ENCODE measurements at regions not wholly inside any gene's neighbourhood (a gene's known extent, or its start where the extent isn't known, plus 50 kb on each side); places are given as distances from the start of the nearest gene placed in this dataset.

DNA sequence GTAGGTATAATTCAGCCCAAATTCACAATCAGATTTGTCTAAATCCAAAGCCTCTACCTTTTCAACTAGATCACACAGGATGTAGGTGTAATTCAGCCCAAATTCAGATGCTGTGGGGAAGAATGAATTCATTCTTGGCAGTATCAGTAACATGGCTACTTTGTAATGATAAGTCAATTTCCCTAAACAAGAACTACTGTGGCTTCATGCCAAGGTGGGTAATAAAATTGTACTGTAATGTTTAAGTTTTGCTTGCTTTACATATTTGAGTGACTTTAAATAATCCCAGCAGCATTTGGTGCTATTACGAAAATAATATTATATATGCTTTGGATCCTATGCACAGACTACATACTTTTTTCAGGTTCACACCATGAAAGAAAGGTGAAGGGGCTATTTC lies 239.1 kb downstream of the HDGFL1 start:
- DNase-seq (ENCODE audit: low read depth in 1 of 2, low spot score in 2 of 2) = no peak

DNA sequence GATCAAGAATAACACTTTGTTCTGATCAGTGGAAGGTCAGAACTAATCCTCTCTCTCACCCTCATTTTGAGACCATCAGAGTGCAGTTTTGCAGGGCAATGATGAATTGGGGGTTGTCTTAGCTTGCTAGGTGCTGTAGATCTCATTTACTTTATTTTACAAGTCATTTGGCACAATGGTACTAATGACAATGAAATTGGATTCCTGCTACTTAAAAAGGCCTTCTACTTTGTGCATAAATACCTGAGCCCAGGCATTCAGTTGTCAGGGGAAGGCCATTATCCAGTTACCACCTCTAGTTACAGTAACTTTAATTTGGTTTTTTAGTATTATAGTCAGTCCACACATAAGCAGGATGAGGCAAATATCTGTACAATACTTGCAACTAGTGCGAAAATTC lies 240.0 kb downstream of the HDGFL1 start:
- Histone ChIP-seq H3K27me3 (replicated peaks) (no peaks in the 10 kb centered on the region; the same call in 1 of the 2 replicates), H3K9me3 (replicated peaks) (no peaks in the 10 kb centered on the region), H3K36me3 (no peaks in the 10 kb centered on the region), H3K4me3 (no peak overlapping the region), H3K4me1 (replicated peaks) (no peaks in the 10 kb centered on the region), H3K27ac (no peak overlapping the region)
- DNase-seq (ENCODE audit: low read depth in 1 of 2, low spot score in 2 of 2) = no peak

More for the DNA sequence above, 239.1 kb downstream of the HDGFL1 start:
- Histone ChIP-seq H3K27me3 (replicated peaks) (no peaks in the 10 kb centered on the region; the same call in 1 of the 2 replicates), H3K36me3 (no peaks in the 10 kb centered on the region), H3K9me3 (replicated peaks) (no peaks in the 10 kb centered on the region), H3K4me3 (no peak overlapping the region), H3K4me1 (replicated peaks) (no peaks in the 10 kb centered on the region), H3K27ac (no peak overlapping the region)

DNA sequence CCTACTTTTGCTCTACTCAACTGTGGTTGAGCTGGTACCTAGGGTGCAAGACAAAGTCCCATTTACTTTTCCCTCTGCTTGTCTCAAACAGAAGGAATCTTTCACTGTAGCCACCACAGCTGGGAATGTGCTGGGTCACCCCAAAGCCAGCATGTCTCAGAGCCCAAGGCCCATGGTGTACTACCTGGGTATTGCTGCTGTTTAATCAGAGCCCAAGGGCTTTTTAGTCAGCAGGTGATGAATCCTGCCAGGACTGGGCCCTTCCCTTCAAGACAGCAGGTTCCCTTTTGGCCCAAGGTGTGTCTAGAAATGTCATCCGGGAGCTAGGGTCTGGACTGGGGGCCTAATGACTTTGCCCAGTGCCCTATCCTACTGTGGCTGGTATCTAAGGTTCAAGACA lies 249.8 kb downstream of the HDGFL1 start:
- Histone ChIP-seq H3K9me3 (replicated peaks) (0 out of 2 replicates have a peak, but pooled peaks cover 2% of the 10 kb centered on the region), H3K27me3 (replicated peaks) (no peaks in the 10 kb centered on the region), H3K27ac (no peak overlapping the region), H3K4me1 (replicated peaks) (no peaks in the 10 kb centered on the region), H3K4me3 (no peak overlapping the region), H3K36me3 (no peaks in the 10 kb centered on the region)
- DNase-seq (ENCODE audit: low read depth in 1 of 2, low spot score in 2 of 2) = no peak

DNA sequence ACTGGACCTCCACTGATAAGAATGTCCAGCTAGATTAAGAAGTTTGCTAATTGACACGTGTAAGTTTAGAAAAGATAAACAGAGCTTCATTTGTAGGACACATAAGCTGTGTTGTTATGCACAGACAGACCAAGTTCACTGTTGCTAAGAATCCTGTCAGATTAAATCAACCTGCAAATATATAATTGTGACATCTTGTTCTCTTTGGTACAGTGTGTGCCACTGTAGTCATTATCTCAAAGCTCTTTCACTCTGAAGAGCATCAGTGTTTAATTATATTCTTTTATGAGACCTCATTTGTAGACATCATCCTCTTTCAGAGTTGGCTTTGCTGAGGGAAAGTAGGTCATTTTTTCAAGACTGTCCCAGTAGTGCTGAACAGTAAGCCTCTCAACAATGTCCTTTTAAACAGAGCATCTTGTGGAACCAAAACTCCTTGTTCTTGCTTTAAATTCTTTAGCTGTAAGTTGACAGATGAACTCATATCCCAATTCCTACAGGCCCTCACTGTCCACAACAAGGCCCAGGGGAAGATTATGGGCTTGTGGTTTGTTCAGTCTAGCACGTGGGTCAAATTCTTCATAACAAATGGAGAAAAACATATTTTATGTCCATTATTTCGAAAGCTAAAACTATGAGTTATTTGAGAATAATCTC lies 252.4 kb downstream of the HDGFL1 start:
- no peak overlapping the region for H3K27ac ChIP-seq
- 0 out of 2 replicates have a peak, but pooled peaks cover 2% of the 10 kb centered on the region for H3K9me3 ChIP-seq (replicated peaks)
- no peaks in the 10 kb centered on the region for H3K36me3 ChIP-seq
- no peak for DNase-seq (ENCODE audit: low read depth in 1 of 2, low spot score in 2 of 2)
- H3K27me3 ChIP-seq (replicated peaks) = no peaks in the 10 kb centered on the region
- no peak overlapping the region for H3K4me3 ChIP-seq
- H3K4me1 ChIP-seq (replicated peaks) = no peaks in the 10 kb centered on the region

DNA sequence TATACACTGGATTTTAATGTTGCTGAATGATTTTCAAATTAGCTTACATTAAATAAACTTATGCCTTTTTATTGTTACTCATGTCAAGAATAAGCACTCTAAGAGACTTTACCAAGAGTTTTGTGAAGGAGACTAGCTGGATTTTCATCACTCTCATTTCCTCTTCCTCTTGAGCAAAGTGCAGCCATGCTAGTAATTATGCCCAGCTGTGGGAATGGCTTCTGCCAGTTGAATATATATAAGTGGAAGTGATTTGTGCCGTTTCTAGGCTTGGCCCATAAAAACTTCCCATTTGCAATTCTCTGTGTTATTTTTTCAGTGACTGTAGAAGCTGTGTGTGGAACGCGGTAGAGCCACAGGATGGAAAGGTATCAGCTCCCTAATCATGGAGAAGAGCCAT lies 255.8 kb downstream of the HDGFL1 start:
- no peak for DNase-seq (ENCODE audit: low read depth in 1 of 2, low spot score in 2 of 2)
- H3K27ac ChIP-seq = no peak overlapping the region
- no peaks in the 10 kb centered on the region for H3K27me3 ChIP-seq (replicated peaks)
- no peaks in the 10 kb centered on the region for H3K9me3 ChIP-seq (replicated peaks)
- H3K36me3 ChIP-seq = no peaks in the 10 kb centered on the region
- H3K4me1 ChIP-seq (replicated peaks) = peaks cover 13% of the 10 kb centered on the region
- H3K4me3 ChIP-seq = no peak overlapping the region

DNA sequence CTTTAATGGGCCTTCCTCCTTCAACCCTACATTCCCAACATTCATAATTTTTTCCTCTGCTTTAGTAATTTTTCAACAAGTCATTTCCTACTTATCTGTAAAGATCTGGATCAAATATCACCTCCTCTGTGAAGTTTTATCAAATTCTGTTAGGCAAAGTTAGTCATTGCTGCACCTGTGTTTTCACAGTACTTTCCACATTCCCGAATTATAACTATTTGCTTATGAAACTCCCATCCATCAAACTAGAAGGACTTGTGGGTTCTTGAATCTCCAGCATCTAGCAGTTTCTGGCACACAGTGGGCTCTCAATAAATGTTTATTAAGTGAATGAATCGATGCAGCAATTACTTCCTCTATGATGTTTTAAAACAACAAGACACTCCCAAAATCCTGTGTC lies 257.6 kb downstream of the HDGFL1 start:
- Histone ChIP-seq H3K9me3 (replicated peaks) (no peaks in the 10 kb centered on the region), H3K4me3 (no peak overlapping the region), H3K36me3 (no peaks in the 10 kb centered on the region), H3K27ac (0 out of 2 replicates have a peak overlapping the region, but pooled peaks have one; percentile 72), H3K4me1 (replicated peaks) (peaks cover 13% of the 10 kb centered on the region), H3K27me3 (replicated peaks) (no peaks in the 10 kb centered on the region)
- no peak for DNase-seq (ENCODE audit: low read depth in 1 of 2, low spot score in 2 of 2)

DNA sequence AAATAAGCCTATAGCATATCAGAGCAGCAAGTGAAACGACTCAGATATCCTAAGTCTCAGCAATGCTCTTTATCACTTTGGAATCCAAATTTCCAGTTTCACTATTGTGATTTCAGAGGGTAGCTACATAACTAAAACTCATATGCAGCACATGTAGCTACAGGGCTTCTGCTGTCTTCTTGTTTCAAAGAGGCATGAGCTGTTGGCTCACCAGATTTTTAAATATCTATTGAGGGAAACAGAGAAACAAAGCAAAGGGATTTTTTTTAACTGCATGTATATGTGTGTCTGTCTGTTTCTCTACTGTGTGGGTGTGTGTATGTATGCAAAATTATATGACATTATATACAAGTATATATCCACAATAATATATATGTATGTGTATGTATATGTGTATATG lies 258.4 kb downstream of the HDGFL1 start:
- H3K27ac ChIP-seq = peak overlapping the region; percentile 72
- H3K36me3 ChIP-seq = no peaks in the 10 kb centered on the region
- H3K9me3 ChIP-seq (replicated peaks) = no peaks in the 10 kb centered on the region
- no peak overlapping the region for H3K4me3 ChIP-seq
- no peak for DNase-seq (ENCODE audit: low read depth in 1 of 2, low spot score in 2 of 2)
- no peaks in the 10 kb centered on the region for H3K27me3 ChIP-seq (replicated peaks)
- peaks cover 13% of the 10 kb centered on the region for H3K4me1 ChIP-seq (replicated peaks)

DNA sequence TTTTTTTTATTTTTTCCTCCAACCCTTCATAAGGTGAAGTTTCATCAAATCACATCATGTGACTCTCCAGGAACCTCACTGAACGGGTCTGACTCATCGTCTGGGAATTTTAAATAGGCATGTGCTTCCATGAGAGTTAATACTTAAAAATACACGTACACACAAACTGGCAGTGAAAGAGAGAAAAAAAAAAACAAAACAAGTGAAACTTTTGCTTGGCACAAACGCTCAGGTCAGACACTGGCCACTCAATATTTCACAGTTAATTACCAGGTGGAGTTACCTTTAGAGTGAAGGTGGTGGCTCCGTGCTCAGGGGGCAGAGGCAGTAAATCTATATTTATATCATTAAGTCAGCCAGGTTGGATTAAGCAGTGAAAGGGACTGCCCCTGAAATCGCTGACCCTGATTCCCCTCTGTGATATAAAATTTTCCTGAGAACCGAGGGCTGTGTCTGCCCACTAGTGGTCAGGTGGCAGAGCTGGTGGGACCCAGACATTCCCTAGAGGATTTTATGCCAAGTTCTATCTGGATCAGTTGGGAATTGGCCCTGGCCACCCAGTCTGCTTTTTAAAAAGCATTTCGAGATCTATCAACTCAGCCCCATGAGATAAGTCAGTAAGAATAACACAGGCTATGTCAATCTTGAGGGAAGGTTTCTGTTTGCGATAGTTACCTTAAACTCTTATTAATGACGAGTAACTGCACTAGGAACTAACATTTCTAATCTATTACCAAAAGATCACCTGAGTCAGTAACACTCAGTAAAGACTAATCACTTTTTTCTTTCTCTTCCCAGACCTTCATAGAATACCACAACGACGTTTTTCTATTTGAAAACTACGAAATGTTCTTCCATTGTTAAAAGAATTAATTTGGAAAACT lies 259.1 kb downstream of the HDGFL1 start:
- Histone ChIP-seq H3K36me3 (no peaks in the 10 kb centered on the region), H3K27ac (peak overlapping the region; percentile 72), H3K27me3 (replicated peaks) (no peaks in the 10 kb centered on the region), H3K4me3 (peak overlapping the region; percentile 7), H3K4me1 (replicated peaks) (peaks cover 13% of the 10 kb centered on the region), H3K9me3 (replicated peaks) (no peaks in the 10 kb centered on the region)
- DNase-seq (ENCODE audit: low read depth in 1 of 2, low spot score in 2 of 2) = peak; percentile 74 to 92

DNA sequence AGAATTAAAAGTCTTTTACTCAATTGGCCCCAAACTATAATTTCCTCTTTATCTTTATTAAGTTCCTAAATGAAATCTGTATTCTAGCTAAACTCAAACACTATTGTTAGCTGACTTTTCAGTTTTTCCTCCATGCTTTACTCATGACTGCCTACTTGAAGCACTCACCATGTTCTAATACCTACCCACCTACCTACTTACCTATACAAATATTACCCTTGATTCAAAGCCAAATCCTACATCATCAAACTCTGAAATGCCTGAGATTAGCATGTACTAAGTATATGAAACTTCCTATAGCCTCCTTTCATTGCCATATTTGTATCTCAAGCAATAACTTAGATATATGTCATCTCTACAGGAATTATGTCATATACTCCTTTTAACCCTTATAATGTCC lies 259.7 kb downstream of the HDGFL1 start:
- peaks cover 13% of the 10 kb centered on the region for H3K4me1 ChIP-seq (replicated peaks)
- DNase-seq (ENCODE audit: low read depth in 1 of 2, low spot score in 2 of 2) = peak in 1 of 2 experiments; percentile 3
- no peak overlapping the region for H3K4me3 ChIP-seq
- H3K27ac ChIP-seq = no peak overlapping the region
- no peaks in the 10 kb centered on the region for H3K36me3 ChIP-seq
- H3K27me3 ChIP-seq (replicated peaks) = no peaks in the 10 kb centered on the region
- no peaks in the 10 kb centered on the region for H3K9me3 ChIP-seq (replicated peaks)

DNA sequence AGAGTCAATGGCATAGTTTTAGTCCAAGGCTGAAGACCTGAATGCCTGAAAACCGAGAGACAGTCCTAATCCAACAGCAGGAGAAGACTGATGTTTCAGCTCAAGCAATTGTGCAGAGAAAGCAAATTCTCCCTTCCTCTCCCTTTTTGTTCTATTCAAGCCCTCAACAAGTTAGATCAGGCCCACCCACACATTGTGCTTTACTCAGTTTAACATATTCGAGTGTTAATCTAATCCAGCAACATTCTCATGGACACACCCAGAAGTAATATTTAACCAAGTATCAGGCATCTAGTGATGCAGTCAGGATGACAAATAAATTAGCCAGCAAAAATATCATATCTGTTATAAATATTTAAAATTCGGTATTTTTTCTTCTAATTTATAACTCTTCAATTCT lies 261.1 kb downstream of the HDGFL1 start:
- Histone ChIP-seq H3K27ac (no peak overlapping the region), H3K36me3 (no peaks in the 10 kb centered on the region), H3K4me3 (no peak overlapping the region), H3K9me3 (replicated peaks) (no peaks in the 10 kb centered on the region), H3K27me3 (replicated peaks) (no peaks in the 10 kb centered on the region), H3K4me1 (replicated peaks) (peaks cover 13% of the 10 kb centered on the region)
- DNase-seq (ENCODE audit: low read depth in 1 of 2, low spot score in 2 of 2) = no peak

DNA sequence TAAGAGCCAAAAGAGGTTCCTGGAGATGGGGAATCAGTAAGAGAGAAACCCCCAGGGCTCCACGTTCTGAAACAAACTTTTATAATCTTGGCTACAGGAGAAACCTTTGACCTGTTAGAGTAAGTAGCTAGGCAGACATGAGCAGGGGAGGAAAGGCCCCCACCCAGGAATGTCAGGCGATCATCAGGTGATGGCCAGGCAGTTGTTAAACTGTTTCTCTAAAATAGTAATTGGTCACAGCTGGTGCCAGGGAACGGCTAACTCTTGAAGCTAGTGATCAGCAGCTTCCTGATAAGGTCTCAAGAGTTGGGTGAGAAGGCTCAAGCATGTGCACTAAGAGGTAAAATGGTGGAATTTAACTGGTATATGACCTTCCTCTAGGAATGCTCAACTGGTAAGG lies 263.8 kb downstream of the HDGFL1 start:
- Histone ChIP-seq H3K27ac (no peak overlapping the region), H3K4me1 (replicated peaks) (peaks cover 9% of the 10 kb centered on the region), H3K36me3 (no peaks in the 10 kb centered on the region), H3K4me3 (no peak overlapping the region), H3K27me3 (replicated peaks) (no peaks in the 10 kb centered on the region), H3K9me3 (replicated peaks) (no peaks in the 10 kb centered on the region)
- DNase-seq (ENCODE audit: low read depth in 1 of 2, low spot score in 2 of 2) = no peak

DNA sequence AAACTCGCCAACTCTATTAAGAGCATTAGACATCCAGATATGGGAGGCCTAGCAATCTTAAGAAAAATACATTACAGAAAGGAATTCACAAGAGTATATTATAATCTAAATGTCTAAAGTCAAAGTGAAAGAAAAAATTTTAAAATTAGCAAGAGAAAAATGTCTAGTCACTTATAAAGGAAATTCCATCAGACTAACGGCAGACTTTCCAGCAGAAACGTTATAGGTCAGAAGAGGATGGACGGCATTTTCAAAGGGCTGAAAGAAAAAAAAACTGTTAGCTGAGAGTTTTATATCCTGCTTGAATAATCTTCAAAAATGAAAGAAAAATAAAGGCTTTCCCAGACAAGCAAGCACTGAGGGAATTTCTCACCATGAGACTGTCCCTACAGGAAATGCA lies 269.0 kb downstream of the HDGFL1 start:
- Histone ChIP-seq H3K4me3 (no peak overlapping the region), H3K27me3 (replicated peaks) (no peaks in the 10 kb centered on the region), H3K36me3 (no peaks in the 10 kb centered on the region), H3K4me1 (replicated peaks) (no peaks in the 10 kb centered on the region), H3K9me3 (replicated peaks) (no peaks in the 10 kb centered on the region), H3K27ac (no peak overlapping the region)
- no peak for DNase-seq (ENCODE audit: low read depth in 1 of 2, low spot score in 2 of 2)

DNA sequence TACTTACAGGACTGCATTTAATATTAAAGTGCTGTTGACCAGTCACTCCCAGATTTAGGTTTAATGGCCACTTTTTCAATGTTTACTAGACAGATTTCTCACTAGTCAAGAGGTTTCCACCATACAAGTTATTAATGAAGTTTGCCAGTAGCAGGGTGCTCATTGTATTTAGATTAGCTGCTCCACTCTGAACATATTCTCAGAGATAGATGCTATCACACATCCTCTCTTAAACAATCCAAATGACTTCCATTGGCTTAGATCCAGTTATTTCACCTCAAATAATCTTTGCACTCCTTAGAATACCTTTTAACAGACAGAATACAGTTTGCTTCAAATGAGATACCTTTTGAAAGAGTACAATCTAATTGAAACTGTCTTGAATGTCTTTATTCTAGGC lies 276.1 kb downstream of the HDGFL1 start:
- H3K9me3 ChIP-seq (replicated peaks) = no peaks in the 10 kb centered on the region; the same call in 1 of the 2 replicates
- no peaks in the 10 kb centered on the region for H3K27me3 ChIP-seq (replicated peaks)
- no peaks in the 10 kb centered on the region for H3K36me3 ChIP-seq
- DNase-seq (ENCODE audit: low read depth in 1 of 2, low spot score in 2 of 2) = no peak
- no peaks in the 10 kb centered on the region for H3K4me1 ChIP-seq (replicated peaks)
- H3K4me3 ChIP-seq = no peak overlapping the region
- H3K27ac ChIP-seq = no peak overlapping the region

DNA sequence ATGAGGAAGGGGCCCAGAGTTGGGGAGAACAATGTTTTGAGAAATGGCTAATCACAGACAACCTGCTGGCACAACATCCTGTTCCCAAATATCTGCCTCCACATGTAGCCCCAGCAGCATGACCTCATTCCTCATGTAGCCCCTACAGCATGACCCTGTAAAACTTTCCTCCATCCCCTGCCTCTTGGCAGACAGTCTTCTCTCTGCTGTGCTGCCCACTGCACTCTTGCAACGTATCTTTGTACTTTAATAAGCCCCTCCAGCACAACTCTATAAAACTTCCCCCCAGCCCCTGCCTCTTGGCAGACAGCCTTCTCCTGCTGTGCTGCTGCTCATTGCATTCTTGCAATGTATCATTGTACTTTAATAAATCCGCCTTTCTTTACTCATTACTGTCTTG lies 278.8 kb downstream of the HDGFL1 start:
- DNase-seq (ENCODE audit: low read depth in 1 of 2, low spot score in 2 of 2) = no peak
- Histone ChIP-seq H3K4me3 (no peak overlapping the region), H3K36me3 (no peaks in the 10 kb centered on the region), H3K27me3 (replicated peaks) (no peaks in the 10 kb centered on the region), H3K9me3 (replicated peaks) (no peaks in the 10 kb centered on the region; the same call in 1 of the 2 replicates), H3K4me1 (replicated peaks) (no peaks in the 10 kb centered on the region), H3K27ac (no peak overlapping the region)

Data from SJSA1 (cell line).